NCI-H1436 (cell line): ENCODE measurements at regions not wholly inside any gene's neighbourhood (a gene's known extent, or its start where the extent isn't known, plus 50 kb on each side); places are given as distances from the start of the nearest gene placed in this dataset.
"Not testable (repeated sequence)": the region's sequence is repeated elsewhere in the genome, so short reads cannot be mapped to it uniquely, and the experiment has no call there.

Source experiments
- DNase-seq: peaks from one replicate; lab custom pipeline; 2025; lab: John Stamatoyannopoulos, UW

DNA sequence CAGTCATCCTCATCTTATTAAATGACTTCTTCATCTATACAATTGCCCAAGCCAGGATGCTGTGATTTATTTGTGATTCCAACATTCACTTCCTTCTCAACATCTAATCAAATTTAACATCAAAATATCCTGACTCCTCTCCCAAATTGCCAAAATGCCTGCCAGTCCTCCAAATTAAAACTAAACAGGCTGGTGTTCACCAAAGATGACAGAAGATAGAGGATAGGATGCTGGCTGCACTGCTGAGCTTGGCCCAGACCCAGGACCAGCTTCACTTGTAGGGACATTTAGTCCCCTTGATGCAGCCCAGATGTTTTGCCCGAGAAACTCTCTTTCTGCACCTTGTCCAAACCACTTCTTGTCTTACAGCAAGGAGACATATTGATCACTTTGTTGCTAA is 540.0 kb upstream of the CNTNAP5 start:
- no peak for DNase-seq

DNA sequence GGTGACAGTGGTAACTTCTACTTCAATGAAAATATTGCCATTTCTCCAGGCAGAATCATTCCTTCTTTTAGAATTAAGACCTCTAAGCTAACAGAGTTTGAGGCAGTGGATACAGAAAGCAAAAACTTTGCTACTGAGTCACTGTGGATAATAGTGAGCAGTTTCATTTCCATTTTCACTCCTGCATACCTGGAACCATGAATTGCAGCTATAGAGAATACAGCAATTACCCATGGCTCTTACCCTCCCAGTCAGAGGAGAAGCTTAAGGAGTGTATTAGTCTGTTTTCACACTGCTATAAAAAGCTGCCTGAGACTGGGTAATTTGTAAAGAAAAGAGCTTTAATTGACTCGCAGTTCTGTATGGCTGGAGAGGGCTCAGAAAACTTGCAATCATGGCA is 531.4 kb upstream of the CNTNAP5 start:
- no peak for DNase-seq

DNA sequence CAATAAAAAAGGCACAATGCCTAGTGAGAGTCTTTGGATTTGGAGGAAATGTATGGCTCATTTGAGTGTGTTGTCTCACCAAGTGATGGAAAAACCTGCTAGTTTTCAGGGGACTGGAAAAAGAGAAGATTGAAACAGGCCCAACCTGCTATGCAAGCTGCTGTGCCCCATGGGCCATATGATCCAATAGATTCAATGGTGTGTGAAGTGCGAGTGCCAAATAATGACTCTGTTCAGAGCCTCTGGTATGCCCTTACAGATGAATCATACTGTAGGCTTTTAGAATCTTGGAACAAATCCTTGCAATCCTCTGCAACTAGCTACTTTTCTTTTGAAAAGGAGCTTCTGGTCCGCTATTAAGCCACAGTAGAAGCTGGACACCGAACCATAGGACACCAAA is 529.8 kb upstream of the CNTNAP5 start:
- DNase-seq = no peak

DNA sequence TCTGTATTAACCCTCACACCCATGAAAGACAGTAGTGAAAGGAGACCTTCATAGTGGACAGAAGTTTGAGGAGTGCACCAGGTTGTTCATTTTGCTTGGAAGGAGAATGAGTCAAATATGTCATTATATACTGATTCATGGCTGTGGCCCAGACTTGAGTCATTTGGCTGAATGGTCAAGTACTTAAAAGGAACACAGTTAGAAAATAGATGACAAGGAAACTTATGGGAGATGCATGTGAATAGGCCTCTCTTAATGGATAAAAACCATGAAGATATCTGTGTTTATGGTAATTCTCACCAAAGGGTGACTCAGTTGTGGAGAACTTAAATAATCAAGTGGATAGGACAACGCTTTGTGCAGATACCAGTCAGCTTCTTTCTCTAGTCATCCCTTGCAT is 524.7 kb upstream of the CNTNAP5 start:
- no peak for DNase-seq

DNA sequence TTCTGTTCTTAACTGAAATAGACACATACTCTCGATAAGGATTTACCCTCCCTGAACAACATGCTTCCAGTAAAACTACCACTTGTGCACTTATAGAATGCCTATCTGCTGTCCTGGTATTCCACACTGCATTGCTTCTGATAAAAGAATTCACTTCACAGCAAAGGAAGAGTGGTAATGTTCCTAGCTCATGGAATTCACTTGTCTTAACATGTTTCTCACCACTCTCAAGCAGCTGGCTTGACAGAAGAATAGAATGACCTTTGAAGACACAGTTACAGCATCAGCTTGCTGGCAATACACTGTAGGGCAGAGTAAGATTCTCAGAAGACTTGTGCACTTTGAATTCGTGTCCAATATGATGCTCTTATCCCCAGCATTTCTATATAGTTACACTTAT is 524.1 kb upstream of the CNTNAP5 start:
- no peak for DNase-seq

DNA sequence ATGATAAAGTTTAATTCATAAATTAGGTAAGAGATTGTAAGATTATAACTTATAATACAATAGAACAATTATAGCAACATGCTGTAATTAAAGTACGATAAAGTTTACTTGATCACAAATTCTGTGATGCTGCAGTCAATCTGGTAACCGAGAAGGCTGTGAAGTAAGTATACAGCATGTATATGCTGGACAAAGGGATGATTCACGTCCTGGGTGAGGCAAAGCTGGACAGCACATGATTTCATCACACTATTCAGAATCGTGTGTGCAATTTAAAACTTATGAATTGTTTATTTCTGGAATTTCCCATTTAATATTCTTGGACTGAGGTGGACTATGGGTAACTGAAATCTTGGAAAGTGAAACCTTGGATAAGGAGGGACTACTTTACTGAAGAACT is 522.2 kb upstream of the CNTNAP5 start:
- DNase-seq = no peak

DNA sequence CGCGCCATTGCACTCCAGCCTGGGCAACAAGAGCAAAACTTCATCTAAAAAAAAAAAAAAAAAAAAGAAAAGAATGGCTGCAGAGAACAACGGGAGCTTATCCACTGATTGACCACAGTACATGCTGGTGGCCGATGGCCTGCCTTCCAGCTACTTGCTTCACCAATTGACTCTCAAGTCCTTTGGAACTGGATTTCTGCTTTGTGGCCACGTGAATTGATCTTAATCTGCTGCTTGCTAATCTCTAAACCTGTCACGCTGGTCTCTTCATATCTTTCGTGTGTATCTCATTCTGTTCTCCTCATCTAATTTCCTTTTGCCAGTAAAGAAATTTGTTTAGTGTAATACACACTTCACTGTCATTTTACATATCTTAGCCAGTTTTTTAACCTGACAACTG is 512.5 kb upstream of the CNTNAP5 start:
- no peak for DNase-seq

DNA sequence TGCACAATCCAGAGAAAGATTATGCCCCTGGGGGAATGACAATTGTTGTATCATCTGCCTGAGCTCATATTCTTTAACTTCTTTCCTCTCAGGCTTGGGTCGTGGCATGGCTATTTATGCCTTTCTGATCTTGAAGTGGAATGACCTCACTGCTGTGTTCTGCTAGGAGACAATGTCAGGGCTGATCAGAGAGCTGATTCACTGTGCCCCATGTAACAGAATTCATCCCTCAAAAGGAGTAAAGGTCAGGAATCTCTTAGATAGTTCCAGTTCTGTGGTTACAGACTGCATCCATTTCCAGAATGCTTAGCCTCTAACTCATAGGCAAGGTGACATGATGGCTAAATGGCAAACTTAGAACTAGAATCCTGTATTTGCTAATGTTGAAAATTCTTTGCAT is 511.7 kb upstream of the CNTNAP5 start:
- no peak for DNase-seq

DNA sequence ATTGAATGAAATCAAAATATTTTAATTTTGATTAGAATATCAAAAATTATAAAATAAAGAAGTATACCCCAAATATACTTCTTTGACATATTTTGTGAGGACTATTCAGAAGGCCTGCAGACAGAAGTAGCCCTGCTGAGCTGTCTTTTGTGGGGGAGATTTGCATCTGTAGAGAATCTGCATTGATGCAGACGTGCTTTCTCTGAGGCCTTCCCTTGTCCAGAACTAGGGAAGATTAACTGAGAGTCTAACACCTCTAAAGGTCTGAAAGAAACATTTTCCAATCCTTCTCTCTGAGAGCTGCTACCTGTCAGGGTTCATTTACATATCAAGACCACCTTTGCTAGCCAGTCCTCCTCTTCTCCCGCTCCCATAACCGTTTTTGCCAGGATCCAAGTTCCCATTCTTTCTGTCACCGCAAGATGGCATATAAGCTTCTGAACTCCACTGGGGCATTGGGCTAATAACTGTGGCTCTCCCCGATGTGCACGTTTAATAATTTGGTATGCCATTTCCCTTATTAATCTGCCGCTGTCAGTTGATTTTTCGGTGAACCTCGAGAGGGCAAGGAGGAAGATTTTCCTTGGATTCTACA is 510.4 kb upstream of the CNTNAP5 start:
- DNase-seq = no peak

DNA sequence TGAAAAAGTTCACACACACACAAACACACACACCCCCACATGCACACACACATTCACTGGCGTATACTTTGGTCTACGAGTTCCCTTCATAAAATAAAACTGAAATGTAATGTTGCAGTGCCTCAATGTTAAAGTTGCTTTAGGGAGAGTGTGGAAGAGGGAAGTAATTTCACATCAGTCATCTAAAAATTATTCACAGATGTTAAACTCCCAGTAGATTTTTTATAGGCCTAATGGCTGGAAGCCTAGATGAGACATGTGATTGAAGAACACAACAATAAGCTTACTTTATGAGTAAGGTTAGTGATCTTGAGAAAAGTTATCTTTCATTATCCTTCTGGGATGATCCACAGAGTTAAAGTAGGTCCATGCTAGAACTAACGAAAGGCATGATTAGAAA is 506.7 kb upstream of the CNTNAP5 start:
- no peak for DNase-seq

DNA sequence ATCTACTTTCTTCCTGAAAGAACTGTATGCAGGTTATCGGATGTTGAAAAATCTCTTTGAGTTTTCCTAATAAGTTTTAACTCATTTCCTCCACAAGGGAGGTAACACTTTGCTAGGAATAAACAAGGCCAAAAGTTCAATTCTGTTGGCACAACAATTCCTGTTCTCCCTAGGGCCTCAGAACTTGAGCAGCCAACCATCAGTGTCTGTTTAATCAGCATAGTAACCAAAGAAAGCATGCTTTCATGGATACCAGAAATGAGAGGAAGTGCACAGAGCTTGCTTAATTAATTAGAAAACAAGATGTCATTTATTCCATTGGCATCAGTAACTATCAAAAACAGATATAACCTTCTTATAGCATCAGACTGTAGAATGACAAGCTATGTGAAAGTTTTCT is 503.2 kb upstream of the CNTNAP5 start:
- no peak for DNase-seq

DNA sequence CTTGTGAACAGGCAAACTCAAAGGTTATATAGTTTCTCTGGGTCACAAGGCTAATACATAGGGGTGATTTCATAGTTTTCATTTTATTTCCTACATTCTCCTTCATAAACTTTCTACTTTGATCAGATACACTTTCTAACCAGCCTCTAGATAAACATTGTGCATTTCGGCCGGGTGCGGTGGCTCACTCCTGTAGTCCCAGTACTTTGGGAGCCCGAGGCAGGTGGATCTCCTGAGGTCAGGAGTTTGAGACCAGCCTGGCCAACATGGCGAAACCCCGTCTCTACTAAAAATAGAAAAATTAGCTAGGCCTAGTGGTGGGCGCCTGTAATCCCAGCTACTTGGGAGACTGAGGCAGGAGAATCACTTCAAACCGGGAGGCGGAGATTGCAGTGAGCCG is 502.6 kb upstream of the CNTNAP5 start:
- not testable (repeated sequence) for DNase-seq

DNA sequence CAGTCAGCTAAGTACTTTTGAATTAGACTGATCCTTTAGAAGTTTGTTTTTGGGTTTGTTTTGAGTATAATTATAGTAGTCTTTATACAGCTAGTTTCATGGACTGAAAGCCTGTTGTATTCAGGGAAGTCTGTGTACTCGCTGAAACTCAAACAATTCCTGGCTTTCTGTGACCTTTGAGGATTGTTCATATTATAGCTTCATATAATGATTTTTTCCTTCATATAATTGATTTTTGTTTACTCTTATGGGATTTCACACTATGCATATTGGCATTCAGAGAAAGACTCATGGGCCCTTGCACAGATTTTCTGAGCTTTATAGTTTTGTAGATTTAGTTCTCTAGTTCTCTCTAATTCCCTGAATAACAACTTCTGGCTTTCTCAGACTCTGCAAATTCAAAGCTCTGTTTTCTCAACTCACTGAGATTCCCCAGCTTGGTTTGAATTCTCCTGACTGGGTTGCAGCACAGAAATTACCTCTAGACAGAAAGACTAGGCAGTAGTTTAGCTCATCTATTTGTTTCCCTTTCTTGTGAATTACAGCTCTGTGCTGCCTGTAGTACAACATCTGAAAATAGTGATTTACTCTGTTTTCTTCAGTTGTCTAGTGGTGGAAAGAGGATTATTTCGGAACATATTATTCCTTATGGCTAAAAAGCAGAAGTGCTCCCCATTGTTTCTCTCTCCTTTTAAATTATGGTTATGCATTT is 495.9 kb upstream of the CNTNAP5 start:
- no peak for DNase-seq

DNA sequence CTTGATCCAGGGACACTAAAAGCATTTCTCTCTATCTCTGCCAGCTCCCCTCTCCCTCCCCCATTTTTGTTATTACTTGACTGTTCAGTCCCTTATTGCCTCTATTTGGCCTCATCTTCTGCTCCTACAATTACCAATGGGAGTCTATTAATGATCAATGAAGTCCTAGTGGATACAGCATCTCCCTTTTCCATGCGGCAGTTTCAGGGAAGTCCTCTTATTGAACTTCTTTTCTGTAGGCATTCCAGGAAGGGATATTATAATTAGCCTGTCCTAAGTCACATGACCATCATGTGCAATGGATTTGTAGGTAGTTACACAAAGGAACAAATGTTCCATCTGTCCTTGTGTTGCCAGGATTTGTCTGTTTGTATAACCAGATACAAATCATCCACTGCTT is 495.1 kb upstream of the CNTNAP5 start:
- no peak for DNase-seq

DNA sequence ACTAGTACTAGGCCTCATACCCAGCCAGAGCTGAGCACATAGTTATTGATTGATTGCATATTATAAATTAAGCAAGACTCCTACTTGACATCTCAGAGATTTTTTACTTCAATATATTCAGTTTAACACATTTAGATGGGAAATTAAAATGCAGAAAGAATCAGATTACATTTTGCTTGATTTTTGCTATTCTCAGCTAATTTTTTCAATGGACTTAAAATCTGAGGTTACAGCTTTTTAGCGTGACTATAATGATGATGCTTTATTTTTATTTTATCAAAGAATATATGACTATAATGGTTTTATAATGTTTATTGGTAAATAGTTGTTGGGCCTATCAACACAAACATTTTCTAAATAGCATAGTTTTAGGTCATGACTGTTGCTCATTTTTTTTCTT is 493.0 kb upstream of the CNTNAP5 start:
- no peak for DNase-seq

DNA sequence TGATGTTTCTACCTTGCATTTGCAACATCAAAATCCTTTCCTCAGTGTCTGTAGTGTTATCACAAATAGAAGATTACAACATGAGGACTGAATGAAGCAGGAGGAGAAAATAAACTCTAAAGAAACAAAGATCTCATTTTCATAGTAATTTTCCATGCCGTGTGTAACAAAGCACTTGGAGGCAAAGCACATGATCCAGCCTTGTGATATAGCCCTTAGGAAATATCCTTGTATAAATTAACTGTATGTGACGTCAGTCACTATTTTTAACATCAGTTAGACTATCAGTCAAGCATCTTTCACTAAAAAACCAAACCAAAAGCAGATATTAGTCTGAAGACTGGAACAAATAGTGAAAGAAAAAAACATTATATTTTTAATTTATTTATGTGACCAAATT is 492.1 kb upstream of the CNTNAP5 start:
- no peak for DNase-seq

DNA sequence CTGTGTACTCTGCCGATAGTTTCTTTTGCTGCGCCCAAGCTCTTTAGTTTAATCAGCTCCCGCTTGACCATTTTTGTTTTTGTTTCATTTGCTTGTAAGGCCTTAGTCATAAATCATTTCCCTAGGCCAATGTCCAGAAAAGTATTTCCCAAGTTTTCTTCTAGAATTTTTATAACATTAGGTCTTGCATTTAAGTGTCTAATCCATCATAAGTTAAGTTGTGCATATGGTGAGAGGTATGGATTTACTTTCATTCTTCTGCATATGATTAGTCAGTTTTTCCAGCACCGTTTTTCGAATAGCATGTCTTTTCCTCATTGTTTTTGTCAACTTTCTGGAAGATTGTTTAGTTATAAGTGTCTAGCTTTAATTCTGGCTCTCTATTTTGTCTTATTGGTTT is 484.8 kb upstream of the CNTNAP5 start:
- DNase-seq = no peak

DNA sequence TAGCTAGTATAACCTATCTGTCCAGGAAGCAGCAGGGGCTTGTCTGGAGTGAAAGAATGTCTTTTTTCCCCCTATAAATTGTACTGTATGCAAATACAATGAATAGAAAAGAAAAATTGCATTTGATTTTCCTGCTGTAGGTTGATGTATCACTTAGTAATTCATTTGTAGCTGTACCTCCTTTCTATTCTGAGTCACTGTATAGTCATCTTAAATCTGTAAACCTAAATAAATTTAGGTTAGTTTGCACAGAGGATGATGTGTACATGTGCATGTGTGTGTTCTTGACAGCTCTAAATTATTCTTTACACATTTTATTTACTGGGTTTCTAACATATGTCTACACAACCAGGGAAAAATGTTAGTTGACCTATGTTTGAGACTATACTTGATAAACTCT is 478.7 kb upstream of the CNTNAP5 start:
- no peak for DNase-seq

DNA sequence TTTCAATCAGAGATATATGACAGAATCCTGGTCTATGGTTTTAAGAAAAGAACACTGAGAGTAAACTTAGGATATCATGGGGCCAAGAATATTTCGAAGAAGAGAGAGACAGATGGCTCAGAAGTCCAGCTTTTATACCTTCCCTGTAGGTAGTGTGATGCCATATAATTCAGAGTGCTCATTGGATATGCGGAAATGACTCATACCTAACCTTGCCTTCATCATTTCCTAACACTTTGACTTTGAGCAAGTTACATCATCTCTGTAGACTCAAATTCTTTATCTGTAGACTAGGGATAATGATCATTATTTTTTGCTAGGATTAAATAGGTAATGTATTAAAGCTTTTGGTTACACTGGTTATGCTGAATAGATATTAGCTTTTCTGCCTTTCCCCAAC is 461.6 kb upstream of the CNTNAP5 start:
- no peak for DNase-seq

DNA sequence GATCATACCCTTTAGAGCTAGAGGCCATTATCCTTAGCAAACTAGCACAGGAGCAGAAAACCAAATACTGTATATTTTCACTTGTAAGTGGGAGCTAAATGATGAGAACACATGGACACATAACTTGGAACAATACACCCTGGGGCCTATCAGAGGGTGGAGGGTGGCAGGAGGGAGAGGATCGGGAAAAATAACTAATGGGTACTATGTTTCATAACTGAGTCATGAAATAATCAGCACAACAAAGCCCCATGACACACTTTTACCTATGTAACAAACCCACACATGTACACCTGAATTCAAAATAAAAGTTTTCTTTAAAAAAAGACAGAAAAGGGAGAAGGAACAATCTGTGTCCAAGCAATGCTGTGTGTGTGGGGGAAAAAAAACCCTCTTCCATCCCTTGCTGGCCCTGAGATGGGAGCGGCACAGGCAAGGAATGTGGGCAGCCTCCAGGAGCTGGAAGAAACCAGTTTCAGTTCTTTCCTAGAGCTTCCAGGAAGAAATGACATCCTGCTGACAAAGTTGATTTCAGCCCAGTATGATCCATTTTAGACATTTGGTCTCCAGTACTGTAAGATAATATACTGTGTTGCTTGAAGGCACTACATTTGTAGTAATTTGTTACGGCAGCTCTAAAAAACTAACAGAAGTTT is 458.7 kb upstream of the CNTNAP5 start:
- no peak for DNase-seq

DNA sequence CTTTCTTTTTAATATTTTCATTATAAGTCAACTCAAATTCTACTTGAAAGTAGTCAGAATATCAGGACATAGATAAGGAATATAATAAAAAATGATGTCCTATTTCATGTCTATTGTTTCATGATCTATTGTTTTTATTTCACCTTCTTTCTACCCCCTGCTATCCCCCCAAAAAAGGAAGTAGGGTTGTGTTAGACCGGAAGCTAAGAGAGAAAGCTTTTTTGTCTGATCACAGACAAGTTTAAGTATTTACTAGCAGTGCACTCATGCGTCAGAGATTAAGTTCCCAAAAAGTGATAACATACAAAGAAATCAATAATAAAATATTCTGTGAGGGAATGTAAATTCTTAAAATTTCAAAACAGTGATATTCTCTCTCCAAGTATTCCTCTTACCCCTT is 447.1 kb upstream of the CNTNAP5 start:
- DNase-seq = no peak

DNA sequence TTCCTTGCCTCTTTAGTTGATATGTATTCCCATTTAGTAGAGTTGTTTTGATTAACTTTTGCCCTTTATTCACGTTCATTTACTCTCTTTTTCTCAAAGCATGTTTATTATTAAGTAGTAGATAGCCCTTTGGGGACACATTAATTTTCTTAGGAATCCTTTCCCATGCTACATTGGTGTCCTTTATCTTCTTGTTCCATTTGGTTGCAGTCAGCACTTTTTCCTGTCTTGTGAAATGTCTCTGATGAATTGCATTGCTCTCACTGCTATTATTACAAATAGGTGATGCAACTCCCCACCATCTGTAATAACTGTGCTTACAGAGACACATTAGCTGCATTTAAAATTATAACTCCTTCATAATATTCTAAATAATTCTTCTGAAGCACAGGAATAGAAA is 428.5 kb upstream of the CNTNAP5 start:
- no peak for DNase-seq

DNA sequence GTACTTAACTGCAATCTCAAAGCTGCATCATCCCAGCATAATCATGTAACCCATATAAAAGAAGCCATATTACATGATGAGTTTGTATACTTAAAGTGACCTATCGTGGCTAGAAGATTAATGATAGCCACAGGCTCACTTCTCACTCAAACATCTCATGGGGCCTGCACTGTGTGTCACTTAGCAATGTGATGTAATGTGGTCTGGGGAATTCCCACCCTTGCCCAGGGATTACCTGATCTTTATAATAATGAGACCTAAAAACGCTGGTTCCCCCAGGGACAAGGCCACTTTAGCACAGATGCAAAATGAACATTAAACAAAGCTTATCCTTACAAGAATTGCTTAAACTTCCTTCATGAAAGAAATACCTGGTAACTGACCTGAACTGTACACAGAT is 427.1 kb upstream of the CNTNAP5 start:
- DNase-seq = no peak

DNA sequence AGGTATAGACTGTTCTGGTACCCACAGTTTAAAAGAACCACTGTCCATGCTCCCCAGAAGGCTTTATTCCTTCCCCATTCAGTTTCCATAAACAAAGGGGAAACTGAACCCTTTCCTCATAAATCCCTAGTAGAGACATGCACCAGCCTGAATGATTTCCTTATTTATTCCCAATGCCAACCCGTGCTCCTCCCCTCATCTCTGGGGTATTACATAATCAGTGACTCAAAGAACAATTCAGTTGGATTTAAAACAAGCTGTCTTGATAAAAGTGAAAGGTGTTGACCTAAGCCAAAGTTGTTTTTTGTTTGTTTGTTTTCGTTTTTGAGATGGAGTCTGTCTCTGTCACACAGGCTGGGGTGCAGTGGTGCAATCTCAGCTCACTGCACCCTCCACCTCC is 418.5 kb upstream of the CNTNAP5 start:
- no peak for DNase-seq
